MM.1S (cell line): ENCODE measurements at regions not wholly inside any gene's neighbourhood (a gene's known extent, or its start where the extent isn't known, plus 50 kb on each side); places are given as distances from the start of the nearest gene placed in this dataset.

Source experiments
- DNase-seq: peaks from one replicate; pipeline ENCODE4 v3.0.0-alpha.2; 2015
- H2AFZ ChIP-seq: fragments of 300-600 bp; sonication (generic); 2 replicates; pipeline ENCODE4 v1.6.0; 2016; ENCODE audit warnings: antibody characterized with exemption, low read length
- H3F3A ChIP-seq: fragments of 300-600 bp; sonication (generic); 2 replicates; pipeline ENCODE4 v1.6.1; 2016; ENCODE audit warnings: mild to moderate bottlenecking, antibody characterized with exemption, low read length, moderate library complexity, mixed read lengths; ENCODE audit not compliant: insufficient read depth
- H3K27ac ChIP-seq: fragments of 300-600 bp; sonication (generic); 2 replicates; pipeline ENCODE4 v1.5.1; 2016; ENCODE audit warnings: mild to moderate bottlenecking, low read length
- H3K27me3 ChIP-seq: fragments of 300-600 bp; sonication (generic); replicated peaks from 2 replicates; pipeline ENCODE4 v1.6.0; 2016; ENCODE audit warnings: low read length; ENCODE audit not compliant: insufficient read depth
- H3K36me3 ChIP-seq: fragments of 300-600 bp; sonication (generic); replicated peaks from 2 replicates; pipeline ENCODE4 v1.6.1; 2016; ENCODE audit warnings: mild to moderate bottlenecking, low read length, mixed read lengths; ENCODE audit not compliant: insufficient read depth
- H3K4me1 ChIP-seq: fragments of 300-600 bp; sonication (generic); 2 replicates; pipeline ENCODE4 v1.6.1; 2016; ENCODE audit warnings: low read length, mixed read lengths
- H3K4me2 ChIP-seq: fragments of 300-600 bp; sonication (generic); 2 replicates; pipeline ENCODE4 v1.6.0; 2016; ENCODE audit warnings: low read depth, low read length
- H3K4me3 ChIP-seq: fragments of 300-600 bp; sonication (generic); 2 replicates; pipeline ENCODE4 v1.5.1; 2016; ENCODE audit warnings: low read length, mixed read lengths
- H3K79me2 ChIP-seq: fragments of 300-600 bp; sonication (generic); 2 replicates; pipeline ENCODE4 v1.6.1; 2016; ENCODE audit warnings: mixed run types, low read length, mixed read lengths
- H3K9ac ChIP-seq: fragments of 300-600 bp; sonication (generic); 2 replicates; pipeline ENCODE4 v1.6.1; 2016; ENCODE audit warnings: low read length, mixed read lengths
- H3K9me2 ChIP-seq: fragments of 300-600 bp; sonication (generic); replicated peaks from 2 replicates; pipeline ENCODE4 v1.6.1; 2016; ENCODE audit warnings: mild to moderate bottlenecking, low read length, mixed read lengths; ENCODE audit not compliant: insufficient read depth
- H3K9me3 ChIP-seq: fragments of 300-600 bp; sonication (generic); replicated peaks from 2 replicates; pipeline ENCODE4 v1.6.1; 2016; ENCODE audit warnings: mild to moderate bottlenecking, low read length, mixed read lengths; ENCODE audit not compliant: insufficient read depth
- H4K20me1 ChIP-seq: fragments of 300-600 bp; sonication (generic); 2 replicates; pipeline ENCODE4 v1.6.1; 2016; ENCODE audit warnings: mild to moderate bottlenecking, low read length, moderate library complexity, mixed read lengths; ENCODE audit not compliant: insufficient read depth
- EZH2 ChIP-seq: fragments of 300-600 bp; sonication (generic); optimal IDR thresholded peaks from 2 replicates; pipeline ENCODE3; 2017; ENCODE audit warnings: low read depth, mild to moderate bottlenecking, antibody characterized with exemption, low read length, mixed read lengths
- EZH2phosphoT487 ChIP-seq: fragments of 300-600 bp; sonication (generic); IDR thresholded peaks from 2 replicates; pipeline ENCODE4 v1.6.1; 2018; ENCODE audit warnings: antibody characterized with exemption, low read length
- TF ChIP-seq, protein P1 (sequence below): fragments of 300-600 bp; sonication (generic); IDR thresholded peaks from 2 replicates; pipeline ENCODE4 v1.5.1; 2016; ENCODE audit warnings: antibody characterized with exemption, low read length, mixed read lengths

- no peak overlapping the region for H3K4me3 ChIP-seq
- 0 out of 2 replicates have a peak, but pooled peaks cover 20% of the 10 kb centered on the region for H3K4me1 ChIP-seq
- H3K27me3 ChIP-seq, result no peaks in the 10 kb centered on the region
- no peak overlapping the region for H2AFZ ChIP-seq
- no peak overlapping the region for H3K9ac ChIP-seq
- H3K36me3 ChIP-seq, result no peaks in the 10 kb centered on the region
- no peaks in the 10 kb centered on the region for H3K79me2 ChIP-seq
- H3F3A ChIP-seq, result 0 out of 2 replicates have a peak, but pooled peaks cover 3% of the 10 kb centered on the region
- no peak for DNase-seq
- no peaks in the 10 kb centered on the region for H3K9me2 ChIP-seq
- H4K20me1 ChIP-seq, result no peaks in the 10 kb centered on the region
- no peak overlapping the region for H3K4me2 ChIP-seq
- TF ChIP-seq, protein P1, sequence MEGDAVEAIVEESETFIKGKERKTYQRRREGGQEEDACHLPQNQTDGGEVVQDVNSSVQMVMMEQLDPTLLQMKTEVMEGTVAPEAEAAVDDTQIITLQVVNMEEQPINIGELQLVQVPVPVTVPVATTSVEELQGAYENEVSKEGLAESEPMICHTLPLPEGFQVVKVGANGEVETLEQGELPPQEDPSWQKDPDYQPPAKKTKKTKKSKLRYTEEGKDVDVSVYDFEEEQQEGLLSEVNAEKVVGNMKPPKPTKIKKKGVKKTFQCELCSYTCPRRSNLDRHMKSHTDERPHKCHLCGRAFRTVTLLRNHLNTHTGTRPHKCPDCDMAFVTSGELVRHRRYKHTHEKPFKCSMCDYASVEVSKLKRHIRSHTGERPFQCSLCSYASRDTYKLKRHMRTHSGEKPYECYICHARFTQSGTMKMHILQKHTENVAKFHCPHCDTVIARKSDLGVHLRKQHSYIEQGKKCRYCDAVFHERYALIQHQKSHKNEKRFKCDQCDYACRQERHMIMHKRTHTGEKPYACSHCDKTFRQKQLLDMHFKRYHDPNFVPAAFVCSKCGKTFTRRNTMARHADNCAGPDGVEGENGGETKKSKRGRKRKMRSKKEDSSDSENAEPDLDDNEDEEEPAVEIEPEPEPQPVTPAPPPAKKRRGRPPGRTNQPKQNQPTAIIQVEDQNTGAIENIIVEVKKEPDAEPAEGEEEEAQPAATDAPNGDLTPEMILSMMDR, result no peak
- TF ChIP-seq EZH2 (no peak), EZH2phosphoT487 (no peak)
- no peaks in the 10 kb centered on the region for H3K9me3 ChIP-seq
- no peak overlapping the region for H3K27ac ChIP-seq
Measured at GRCh38 chr2:4024605-4025004, 321.2 kb downstream of the DCDC2C start.

DNA sequence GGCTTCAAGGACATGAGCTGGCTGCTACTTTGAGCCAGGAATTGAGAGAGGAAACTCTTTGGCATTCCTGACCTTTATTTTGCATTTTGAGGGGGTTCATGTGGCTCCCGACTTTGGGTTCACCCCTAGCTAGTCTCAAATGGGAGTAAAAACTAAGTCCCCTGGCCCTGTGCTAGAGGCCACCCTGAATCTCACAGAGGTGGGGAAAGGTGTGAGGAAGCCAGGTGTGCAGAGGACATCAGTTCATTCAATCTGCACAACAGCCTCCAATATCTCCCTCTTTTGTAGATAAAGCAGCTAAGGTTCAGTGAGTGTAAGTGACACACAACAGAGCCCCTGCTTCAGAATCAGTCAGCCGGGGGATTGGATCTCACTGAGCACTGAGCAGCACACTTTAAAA is 325.7 kb downstream of the DCDC2C start:
- Histone ChIP-seq H3K79me2 (no peaks in the 10 kb centered on the region), H3K9me3 (no peaks in the 10 kb centered on the region), H3K27me3 (no peaks in the 10 kb centered on the region), H2AFZ (0 out of 2 replicates have a peak overlapping the region, but pooled peaks have one; percentile 9), H3K4me1 (0 out of 2 replicates have a peak, but pooled peaks cover 20% of the 10 kb centered on the region), H3K9ac (no peak overlapping the region), H4K20me1 (no peaks in the 10 kb centered on the region), H3K36me3 (no peaks in the 10 kb centered on the region), H3K4me3 (no peak overlapping the region), H3K27ac (peak overlapping the region; percentile 58), H3K4me2 (peak overlapping the region; percentile 21; the same call in 1 of the 2 replicates), H3K9me2 (no peaks in the 10 kb centered on the region), H3F3A (0 out of 2 replicates have a peak, but pooled peaks cover 3% of the 10 kb centered on the region)
- no peak for DNase-seq
- TF ChIP-seq, protein P1, result no peak
- TF ChIP-seq EZH2 (no peak), EZH2phosphoT487 (no peak)

GRCh38 chr2:4039896-4040295 is 336.5 kb downstream of the DCDC2C start:
- TF ChIP-seq EZH2 (no peak), EZH2phosphoT487 (no peak)
- TF ChIP-seq, protein P1, result no peak
- H3K9ac ChIP-seq, result no peak overlapping the region

More at GRCh38 chr2:4039896-4040295, 336.5 kb downstream of the DCDC2C start:
- no peaks in the 10 kb centered on the region for H3K4me1 ChIP-seq
- no peaks in the 10 kb centered on the region for H3K36me3 ChIP-seq
- H3K4me3 ChIP-seq, result no peak overlapping the region
- DNase-seq, result no peak
- no peaks in the 10 kb centered on the region for H4K20me1 ChIP-seq
- no peaks in the 10 kb centered on the region for H3K9me3 ChIP-seq
- H3K27ac ChIP-seq, result no peak overlapping the region
- no peaks in the 10 kb centered on the region; the same call in 1 of the 2 replicates for H3F3A ChIP-seq
- H3K9me2 ChIP-seq, result no peaks in the 10 kb centered on the region
- H2AFZ ChIP-seq, result no peak overlapping the region
- H3K27me3 ChIP-seq, result no peaks in the 10 kb centered on the region
- no peaks in the 10 kb centered on the region for H3K79me2 ChIP-seq
- H3K4me2 ChIP-seq, result no peak overlapping the region
